Peyer's patch (tissue), 4 donors: ENCODE measurements at regions not wholly inside any gene's neighbourhood (a gene's known extent, or its start where the extent isn't known, plus 50 kb on each side); places are given as distances from the start of the nearest gene placed in this dataset.
"Not testable (repeated sequence)": the region's sequence is repeated elsewhere in the genome, so short reads cannot be mapped to it uniquely, and the experiment has no call there.

ENCODE experiments used
- DNase-seq, 3 donors: peaks; one replicate each; pipeline ENCODE4 v3.0.0-alpha.2; 2017 to 2019
- H3K27ac ChIP-seq, 4 donors: fragments of 200-600 bp; sonication (generic); one replicate each; pipeline ENCODE4 v1.5.1; 2016 to 2019
- H3K27me3 ChIP-seq, 2 donors: fragments of 200-600 bp; sonication (generic); one replicate each; pipeline ENCODE4 v1.5.1; 2019
- H3K36me3 ChIP-seq, 3 donors: fragments of 200-600 bp; sonication (generic); one replicate each; pipeline ENCODE4 v1.5.1; 2016 to 2019
- H3K4me1 ChIP-seq, 4 donors: fragments of 200-600 bp; sonication (generic); one replicate each; pipeline ENCODE4 v1.5.1; 2016 to 2019
- H3K4me3 ChIP-seq, 4 donors: fragments of 200-600 bp; sonication (generic); 1 replicate in 3 of 4; 2 replicates in 1 of 4; pipeline ENCODE4 v1.5.1; 2016 to 2019; ENCODE audit warnings: mild to moderate bottlenecking in 1 of 4
- H3K9me3 ChIP-seq, 4 donors: fragments of 200-600 bp; sonication (generic); one replicate each; pipeline ENCODE4 v1.5.1; 2016 to 2019; ENCODE audit warnings: mild to moderate bottlenecking in 1 of 4
- CTCF ChIP-seq, 6 experiments: fragments of 450-650 bp in 4 of 6; fragments of 200-600 bp in 2 of 6; sonication (generic) in 1 of 6; IDR thresholded peaks; one replicate each; pipeline ENCODE4 v1.5.1; 2017 to 2019; ENCODE audit warnings: antibody characterized with exemption in 6 of 6, mild to moderate bottlenecking in 3 of 6, moderate library complexity in 1 of 6
- POLR2A ChIP-seq, 2 donors: fragments of 450-650 bp; IDR thresholded peaks; one replicate each; pipeline ENCODE4 v1.5.1; 2017; ENCODE audit warnings: antibody characterized with exemption in 2 of 2, mild to moderate bottlenecking in 2 of 2, moderate library complexity in 2 of 2

DNA sequence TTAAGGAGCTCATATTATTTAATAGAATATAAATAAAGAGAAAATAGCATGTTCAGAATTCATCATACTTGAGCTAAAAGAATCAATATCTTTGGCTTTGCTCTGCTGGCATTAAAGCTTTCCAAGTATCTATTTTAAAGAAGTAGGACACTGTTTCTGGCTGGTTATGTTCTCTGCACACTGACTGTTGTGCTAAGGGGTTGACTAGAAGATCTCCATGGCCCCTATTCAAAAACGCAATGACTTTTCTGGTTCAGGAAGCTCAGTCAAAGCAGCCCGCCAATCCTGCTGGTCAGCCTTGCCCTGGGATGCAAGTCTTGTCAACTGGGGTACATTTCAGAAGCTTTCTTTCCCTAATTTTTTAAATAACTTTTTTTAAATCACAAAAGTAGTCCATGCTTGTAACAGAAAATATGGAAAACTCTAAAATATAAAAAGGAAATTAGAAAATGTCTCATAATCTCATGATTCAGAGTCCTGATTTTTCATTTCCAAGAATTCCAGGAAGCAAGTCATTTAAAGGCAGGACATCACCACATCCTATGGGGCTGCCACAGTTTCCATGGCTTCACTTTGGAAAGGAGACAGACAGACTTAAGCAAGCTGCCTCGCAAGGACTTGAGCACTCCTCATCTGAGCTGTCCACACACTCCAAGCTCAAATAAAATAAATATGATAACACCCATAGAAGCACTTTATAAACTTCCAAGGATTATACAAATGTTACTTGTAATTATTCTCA lies 195.1 kb downstream of the TXNL1 start:
- no peaks in the 10 kb centered on the region for H3K27me3 ChIP-seq
- no peak for DNase-seq
- H3K27ac ChIP-seq: no peak overlapping the region
- no peak overlapping the region for H3K4me3 ChIP-seq
- TF ChIP-seq POLR2A (IDR thresholded peaks at IDR 0.05) (no peak), CTCF (IDR thresholded peaks at IDR 0.05) (no peak)
- no peaks in the 10 kb centered on the region for H3K4me1 ChIP-seq
- H3K36me3 ChIP-seq: no peaks in the 10 kb centered on the region
- H3K9me3 ChIP-seq: no peaks in the 10 kb centered on the region

GRCh38 chr18:56438480-56438879 lies 199.9 kb downstream of the TXNL1 start:
- not testable (repeated sequence) for H3K27ac ChIP-seq, H3K4me1 ChIP-seq, H3K27me3 ChIP-seq, H3K4me3 ChIP-seq, H3K36me3 ChIP-seq, H3K9me3 ChIP-seq, DNase-seq

- Histone ChIP-seq H3K9me3 (no peaks in the 10 kb centered on the region), H3K27me3 (no peaks in the 10 kb centered on the region), H3K36me3 (no peaks in the 10 kb centered on the region), H3K4me1 (no peaks in the 10 kb centered on the region), H3K4me3 (no peak overlapping the region), H3K27ac (no peak overlapping the region)
- TF ChIP-seq CTCF (IDR thresholded peaks at IDR 0.05) (no peak), POLR2A (IDR thresholded peaks at IDR 0.05) (no peak)
- DNase-seq: no peak
Observed at GRCh38 chr18:56436651-56437050, 201.7 kb downstream of the TXNL1 start.

DNA sequence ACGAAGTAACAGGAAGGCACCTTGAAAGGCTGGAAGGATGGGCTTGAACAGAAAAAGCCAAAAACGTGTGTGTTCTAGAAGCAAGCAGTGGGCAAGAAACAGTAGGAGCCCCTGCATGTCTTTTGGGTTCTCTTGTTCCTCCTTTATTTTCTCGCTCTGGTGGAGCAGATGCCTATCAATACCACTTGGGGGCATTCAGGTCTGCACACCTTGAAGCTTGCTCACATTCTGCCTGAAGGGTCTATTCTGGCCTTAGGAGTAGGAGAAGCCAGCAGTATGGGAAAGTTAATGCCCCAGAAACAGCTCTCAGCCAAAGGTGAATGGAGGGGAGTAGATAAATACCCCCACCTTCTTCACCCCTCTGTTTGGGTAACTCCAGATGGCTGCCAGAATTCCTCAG lies 204.5 kb downstream of the TXNL1 start:
- TF ChIP-seq CTCF (IDR thresholded peaks at IDR 0.05): no peak
- TF ChIP-seq POLR2A (IDR thresholded peaks at IDR 0.05): no peak
- Histone ChIP-seq H3K4me3 (no peak overlapping the region), H3K9me3 (no peaks in the 10 kb centered on the region), H3K27ac (no peak overlapping the region), H3K27me3 (no peaks in the 10 kb centered on the region), H3K4me1 (no peaks in the 10 kb centered on the region), H3K36me3 (no peaks in the 10 kb centered on the region)
- DNase-seq: no peak

GRCh38 chr18:56431551-56431950 lies 206.8 kb downstream of the TXNL1 start:
- no peaks in the 10 kb centered on the region for H3K27me3 ChIP-seq
- H3K36me3 ChIP-seq: no peaks in the 10 kb centered on the region
- H3K27ac ChIP-seq: no peak overlapping the region
- H3K9me3 ChIP-seq: no peaks in the 10 kb centered on the region
- TF ChIP-seq POLR2A (IDR thresholded peaks at IDR 0.05) (no peak), CTCF (IDR thresholded peaks at IDR 0.05) (no peak)
- H3K4me3 ChIP-seq: no peak overlapping the region
- H3K4me1 ChIP-seq: no peaks in the 10 kb centered on the region
- no peak for DNase-seq

- H3K27ac ChIP-seq: no peak overlapping the region
- H3K9me3 ChIP-seq: no peaks in the 10 kb centered on the region
- H3K4me1 ChIP-seq: no peaks in the 10 kb centered on the region
- H3K36me3 ChIP-seq: no peaks in the 10 kb centered on the region
- TF ChIP-seq POLR2A (IDR thresholded peaks at IDR 0.05): no peak
- no peak for TF ChIP-seq CTCF (IDR thresholded peaks at IDR 0.05)
- H3K27me3 ChIP-seq: no peaks in the 10 kb centered on the region
- no peak overlapping the region for H3K4me3 ChIP-seq
- DNase-seq: no peak
Observed at GRCh38 chr18:56423626-56424025, 214.8 kb downstream of the TXNL1 start.
